Gastrocnemius medialis (tissue), 4 donors: ENCODE measurements at regions not wholly inside any gene's neighbourhood (a gene's known extent, or its start where the extent isn't known, plus 50 kb on each side); places are given as distances from the start of the nearest gene placed in this dataset.
"Not testable (repeated sequence)": the region's sequence is repeated elsewhere in the genome, so short reads cannot be mapped to it uniquely, and the experiment has no call there.

ENCODE experiments used
- POLR2A ChIP-seq, 2 donors: fragments of 450-650 bp; IDR thresholded peaks; one replicate each; pipeline ENCODE4 v1.6.1; 2017; ENCODE audit warnings: antibody characterized with exemption in 2 of 2, mild to moderate bottlenecking in 2 of 2, moderate library complexity in 2 of 2
- TF ChIP-seq, protein P1 (sequence below), 5 experiments: fragments of 450-650 bp in 3 of 5; fragments of 200-600 bp in 2 of 5; sonication (generic) in 2 of 5; IDR thresholded peaks in 4 of 5; conservative IDR thresholded peaks in 1 of 5; 1 replicate in 4 of 5; 2 replicates in 1 of 5; pipeline ENCODE4 v1.5.1; 2016 to 2019; ENCODE audit warnings: antibody characterized with exemption in 5 of 5, mild to moderate bottlenecking in 3 of 5, moderate library complexity in 3 of 5

DNA sequence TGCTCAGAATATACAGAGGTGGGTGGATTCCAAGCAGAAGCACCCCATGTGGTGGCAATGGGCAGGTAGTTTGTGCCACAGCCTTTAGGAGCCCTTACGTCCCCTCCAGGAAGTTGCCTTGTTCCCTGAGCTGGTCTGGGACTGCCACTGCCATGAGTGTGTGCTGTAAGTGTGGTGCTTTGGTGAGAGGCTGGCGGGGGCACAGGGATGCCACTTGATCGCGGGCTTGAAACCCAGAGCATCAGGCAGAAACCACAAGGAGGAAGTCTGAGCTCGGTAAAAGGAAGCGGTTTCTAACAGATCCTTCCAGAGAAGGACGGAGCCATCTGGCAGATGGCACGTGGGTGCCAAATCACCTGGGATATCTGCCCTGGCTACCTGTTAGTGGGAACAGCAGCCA is 221.3 kb downstream of the ZNF479 start:
- TF ChIP-seq, protein P1, sequence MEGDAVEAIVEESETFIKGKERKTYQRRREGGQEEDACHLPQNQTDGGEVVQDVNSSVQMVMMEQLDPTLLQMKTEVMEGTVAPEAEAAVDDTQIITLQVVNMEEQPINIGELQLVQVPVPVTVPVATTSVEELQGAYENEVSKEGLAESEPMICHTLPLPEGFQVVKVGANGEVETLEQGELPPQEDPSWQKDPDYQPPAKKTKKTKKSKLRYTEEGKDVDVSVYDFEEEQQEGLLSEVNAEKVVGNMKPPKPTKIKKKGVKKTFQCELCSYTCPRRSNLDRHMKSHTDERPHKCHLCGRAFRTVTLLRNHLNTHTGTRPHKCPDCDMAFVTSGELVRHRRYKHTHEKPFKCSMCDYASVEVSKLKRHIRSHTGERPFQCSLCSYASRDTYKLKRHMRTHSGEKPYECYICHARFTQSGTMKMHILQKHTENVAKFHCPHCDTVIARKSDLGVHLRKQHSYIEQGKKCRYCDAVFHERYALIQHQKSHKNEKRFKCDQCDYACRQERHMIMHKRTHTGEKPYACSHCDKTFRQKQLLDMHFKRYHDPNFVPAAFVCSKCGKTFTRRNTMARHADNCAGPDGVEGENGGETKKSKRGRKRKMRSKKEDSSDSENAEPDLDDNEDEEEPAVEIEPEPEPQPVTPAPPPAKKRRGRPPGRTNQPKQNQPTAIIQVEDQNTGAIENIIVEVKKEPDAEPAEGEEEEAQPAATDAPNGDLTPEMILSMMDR (IDR thresholded peaks at IDR 0.05 in 4 of 5, conservative IDR thresholded peaks at IDR 0.05 in 1 of 5): not testable (repeated sequence)
- TF ChIP-seq POLR2A (IDR thresholded peaks at IDR 0.05): not testable (repeated sequence)
